GM19043 (cell line): ENCODE measurements at regions not wholly inside any gene's neighbourhood (a gene's known extent, or its start where the extent isn't known, plus 50 kb on each side); places are given as distances from the start of the nearest gene placed in this dataset.
"Not testable (repeated sequence)": the region's sequence is repeated elsewhere in the genome, so short reads cannot be mapped to it uniquely, and the experiment has no call there.

Experiments
- ATAC-seq: cut with Tn5 transposase; IDR thresholded peaks from one replicate; pipeline ENCODE4 v1.9.1; 2021; ENCODE audit warnings: low read depth; ENCODE audit not compliant: unreplicated experiment

- ATAC-seq, result not testable (repeated sequence)
Observed at GRCh38 chr9:66824169-66824568, 76.4 kb upstream of the ZNF658 start.

- not testable (repeated sequence) for ATAC-seq
Observed at GRCh38 chr9:66829853-66830252, 70.7 kb upstream of the ZNF658 start.

GRCh38 chr9:66830777-66831497, 69.6 kb upstream of the ZNF658 start:
- ATAC-seq, result not testable (repeated sequence)

GRCh38 chr9:66832222-66832621, 68.3 kb upstream of the ZNF658 start:
- ATAC-seq, result not testable (repeated sequence)

GRCh38 chr9:66837242-66837937, 63.1 kb upstream of the ZNF658 start:
- not testable (repeated sequence) for ATAC-seq
